Suprapubic skin (tissue), 4 donors: ENCODE measurements at regions not wholly inside any gene's neighbourhood (a gene's known extent, or its start where the extent isn't known, plus 50 kb on each side); places are given as distances from the start of the nearest gene placed in this dataset.

Experiments
- DNase-seq, 2 donors: peaks; one replicate each; pipeline ENCODE4 v3.0.0-alpha.2; 2019; ENCODE audit warnings: low spot score in 2 of 2
- H3K27ac ChIP-seq: fragments of 200-600 bp; sonication (generic); one replicate; pipeline ENCODE4 v1.5.1; 2019
- H3K27me3 ChIP-seq: fragments of 200-600 bp; sonication (generic); one replicate; pipeline ENCODE4 v1.5.1; 2019
- H3K36me3 ChIP-seq: fragments of 200-600 bp; sonication (generic); one replicate; pipeline ENCODE4 v1.5.1; 2019
- H3K4me1 ChIP-seq: fragments of 200-600 bp; sonication (generic); one replicate; pipeline ENCODE4 v1.5.1; 2019
- H3K4me3 ChIP-seq: fragments of 200-600 bp; sonication (generic); one replicate; pipeline ENCODE4 v1.5.1; 2019; ENCODE audit warnings: mild to moderate bottlenecking
- H3K9me3 ChIP-seq: fragments of 200-600 bp; sonication (generic); one replicate; pipeline ENCODE4 v1.5.1; 2019
- CTCF ChIP-seq, 2 donors: fragments of 200-600 bp in 1 of 2; fragments of 450-650 bp in 1 of 2; sonication (generic) in 1 of 2; IDR thresholded peaks; one replicate each; pipeline ENCODE4 v1.5.1; 2016 to 2019; ENCODE audit warnings: antibody characterized with exemption in 2 of 2, mild to moderate bottlenecking in 1 of 2, moderate library complexity in 1 of 2
- EP300 ChIP-seq: sonication (generic); formaldehyde crosslinking; IDR thresholded peaks from one replicate; pipeline ENCODE4 v1.6.1; 2017; ENCODE audit warnings: antibody characterized with exemption
- POLR2A ChIP-seq, 2 donors: fragments of 450-650 bp; IDR thresholded peaks; one replicate each; pipeline ENCODE4 v1.6.1; 2017; ENCODE audit warnings: antibody characterized with exemption in 2 of 2, mild to moderate bottlenecking in 2 of 2, moderate library complexity in 2 of 2
- POLR2AphosphoS5 ChIP-seq, 3 donors: sonication (generic); formaldehyde crosslinking; IDR thresholded peaks; one replicate each; pipeline ENCODE4 v1.6.1; 2017; ENCODE audit warnings: antibody characterized with exemption in 3 of 3
- WGBS: methylation state at CpG from one replicate; pipeline ENCODE4 v1.1.5; 2018; 5-methylcytosine and 5-hydroxymethylcytosine counted together

GRCh38 chr14:42856106-42856505 lies 1249.4 kb downstream of the LRFN5 start:
- H3K4me3 ChIP-seq, result no peak overlapping the region
- DNase-seq, result no peak
- 54% methylated on average over 1 of the region's 1 CpG for WGBS
- no peaks in the 10 kb centered on the region for H3K36me3 ChIP-seq
- no peaks in the 10 kb centered on the region for H3K27me3 ChIP-seq
- no peak overlapping the region for H3K27ac ChIP-seq
- TF ChIP-seq CTCF (IDR thresholded peaks at IDR 0.05), result no peak
- no peak for TF ChIP-seq POLR2AphosphoS5 (IDR thresholded peaks at IDR 0.05)
- no peak for TF ChIP-seq EP300
- TF ChIP-seq POLR2A (IDR thresholded peaks at IDR 0.05), result no peak
- no peaks in the 10 kb centered on the region for H3K4me1 ChIP-seq
- no peaks in the 10 kb centered on the region for H3K9me3 ChIP-seq

- Histone ChIP-seq H3K27me3 (no peaks in the 10 kb centered on the region), H3K4me1 (no peaks in the 10 kb centered on the region), H3K4me3 (no peak overlapping the region), H3K9me3 (no peaks in the 10 kb centered on the region), H3K36me3 (no peaks in the 10 kb centered on the region), H3K27ac (no peak overlapping the region)
- DNase-seq, result no peak
- 0% methylated on average over 1 of the region's 1 CpG for WGBS
- TF ChIP-seq CTCF (IDR thresholded peaks at IDR 0.05) (no peak), POLR2A (IDR thresholded peaks at IDR 0.05) (no peak), EP300 (no peak), POLR2AphosphoS5 (IDR thresholded peaks at IDR 0.05) (no peak)
Observed at GRCh38 chr14:42855085-42855484, 1248.4 kb downstream of the LRFN5 start.

- H3K4me1 ChIP-seq, result no peaks in the 10 kb centered on the region
- TF ChIP-seq POLR2A (IDR thresholded peaks at IDR 0.05) (no peak), POLR2AphosphoS5 (IDR thresholded peaks at IDR 0.05) (no peak), EP300 (no peak), CTCF (IDR thresholded peaks at IDR 0.05) (no peak)
- H3K27me3 ChIP-seq, result no peaks in the 10 kb centered on the region
- 68% methylated on average over 2 of the region's 2 CpGs for WGBS
- H3K36me3 ChIP-seq, result no peaks in the 10 kb centered on the region
- no peaks in the 10 kb centered on the region for H3K9me3 ChIP-seq
- H3K4me3 ChIP-seq, result no peak overlapping the region
- no peak for DNase-seq
- no peak overlapping the region for H3K27ac ChIP-seq
Observed at GRCh38 chr14:42854061-42854460, 1247.4 kb downstream of the LRFN5 start.

- no peak overlapping the region for H3K4me3 ChIP-seq
- no peak overlapping the region for H3K27ac ChIP-seq
- WGBS, result 63% methylated on average over 1 of the region's 1 CpG
- no peak for DNase-seq
- no peaks in the 10 kb centered on the region for H3K36me3 ChIP-seq
- TF ChIP-seq POLR2AphosphoS5 (IDR thresholded peaks at IDR 0.05) (no peak), CTCF (IDR thresholded peaks at IDR 0.05) (no peak), POLR2A (IDR thresholded peaks at IDR 0.05) (no peak), EP300 (no peak)
- H3K9me3 ChIP-seq, result no peaks in the 10 kb centered on the region
- H3K27me3 ChIP-seq, result no peaks in the 10 kb centered on the region
- no peaks in the 10 kb centered on the region for H3K4me1 ChIP-seq
Observed at GRCh38 chr14:42848652-42849051, 1242.0 kb downstream of the LRFN5 start.

GRCh38 chr14:42814817-42815216 lies 1208.1 kb downstream of the LRFN5 start:
- TF ChIP-seq EP300 (no peak), CTCF (IDR thresholded peaks at IDR 0.05) (no peak), POLR2A (IDR thresholded peaks at IDR 0.05) (no peak), POLR2AphosphoS5 (IDR thresholded peaks at IDR 0.05) (no peak)
- Histone ChIP-seq H3K9me3 (no peaks in the 10 kb centered on the region), H3K36me3 (no peaks in the 10 kb centered on the region), H3K27ac (no peak overlapping the region), H3K4me1 (no peaks in the 10 kb centered on the region), H3K27me3 (no peaks in the 10 kb centered on the region), H3K4me3 (no peak overlapping the region)
- no peak for DNase-seq
